A549 (cell line): ENCODE measurements at regions not wholly inside any gene's neighbourhood (a gene's known extent, or its start where the extent isn't known, plus 50 kb on each side); places are given as distances from the start of the nearest gene placed in this dataset.

Experiments used
- ATAC-seq, 2 experiments: fragments of 200-7000 bp in 1 of 2; fragments of >200 bp in 1 of 2; cut with Nextera tagmentation in 1 of 2; cut with Tn5 transposase in 1 of 2; 3 replicates each; pipeline versions ENCODE4 v1.8.0 to v1.9.1; 2018 to 2020; ENCODE audit warnings: mild to moderate bottlenecking in 1 of 2, moderate library complexity in 1 of 2
- CTCF ChIA-PET: fragments of 300-600 bp; sonication (Branson Sonifier 250); formaldehyde crosslinking; extraction: SDS; loops from one replicate; lab custom pipeline; 2021; ENCODE audit warnings: antibody characterized with exemption, inconsistent platforms; lab: Yijun Ruan, JAX
- POLR2A ChIA-PET: fragments of 350-600 bp; formaldehyde crosslinking; extraction: SDS; loops from one replicate; lab custom pipeline; 2021; ENCODE audit warnings: antibody characterized with exemption, inconsistent platforms; lab: Yijun Ruan, JAX
- DNase-seq, 2 experiments: peaks; one replicate each; pipeline versions ENCODE4 v3.0.0 to v3.0.0-alpha.2; 2011 to 2016; ENCODE audit warnings: low read depth in 1 of 2, low spot score in 1 of 2
- FAIRE-seq: peaks from 2 replicates; lab custom pipeline; 2011; peaks lifted over from hg19 to GRCh38; lab: Jason Lieb, UNC
- H3K27ac ChIP-seq, 2 experiments: fragments of >200 bp; sonication (Bioruptor Twin); formaldehyde crosslinking; 3 replicates each; pipeline ENCODE4 v1.5.1; 2016 to 2017
- H3K4me1 ChIP-seq: fragments of >200 bp; sonication (Bioruptor Twin); formaldehyde crosslinking; 3 replicates; pipeline ENCODE4 v1.6.1; 2016
- H3K4me2 ChIP-seq: fragments of >200 bp; sonication (Bioruptor Twin); formaldehyde crosslinking; 3 replicates; pipeline ENCODE4 v1.6.1; 2016
- H3K4me3 ChIP-seq: fragments of >200 bp; sonication (Bioruptor Twin); formaldehyde crosslinking; 3 replicates; pipeline ENCODE4 v1.5.1; 2016
- H3K9me3 ChIP-seq: fragments of >200 bp; sonication (Bioruptor Twin); formaldehyde crosslinking; 3 replicates; pipeline ENCODE4 v1.6.1; 2016
- ATOH8 ChIP-seq: fragments of 250-450 bp; sonication (Bioruptor Pico); IDR thresholded peaks from 2 replicates; pipeline ENCODE4 v1.5.0; 2020; ENCODE audit warnings: low read depth, mild to moderate bottlenecking, moderate library complexity
- BHLHE40 ChIP-seq: IDR thresholded peaks from 2 replicates; pipeline ENCODE4 v1.6.1; 2012; ENCODE audit warnings: low read depth, low read length, inconsistent platforms
- CEBPB ChIP-seq, 2 experiments: fragments of >200 bp in 1 of 2; sonication (Bioruptor Twin) in 1 of 2; formaldehyde crosslinking in 1 of 2; IDR thresholded peaks; 2 replicates each; pipeline ENCODE4 v1.6.1; 2012 to 2016
- CHD4 ChIP-seq: fragments of 200-600 bp; sonication (generic); IDR thresholded peaks from 2 replicates; pipeline ENCODE4 v1.6.1; 2016; ENCODE audit warnings: antibody characterized with exemption, mild to moderate bottlenecking, borderline replicate concordance
- EHF ChIP-seq: fragments of 250-450 bp; sonication (Bioruptor Pico); IDR thresholded peaks from 2 replicates; pipeline ENCODE4 v1.5.0; 2020; ENCODE audit warnings: mild to moderate bottlenecking
- EHMT2 ChIP-seq: fragments of 200-600 bp; sonication (generic); IDR thresholded peaks from 2 replicates; pipeline ENCODE4 v1.6.1; 2016; ENCODE audit warnings: antibody characterized with exemption, low read depth, mild to moderate bottlenecking, moderate library complexity
- ESRRA ChIP-seq: fragments of 150-350 bp; IDR thresholded peaks from 2 replicates; pipeline ENCODE4 v1.6.1; 2014; ENCODE audit warnings: mild to moderate bottlenecking, low read length, borderline replicate concordance
- HDAC2 ChIP-seq: fragments of 200-600 bp; sonication (generic); IDR thresholded peaks from 2 replicates; pipeline ENCODE4 v1.6.1; 2016
- HES2 ChIP-seq: fragments of >200 bp; sonication (Bioruptor Twin); formaldehyde crosslinking; IDR thresholded peaks from 2 replicates; pipeline ENCODE4 v1.6.1; 2016
- HEYL ChIP-seq: fragments of 250-450 bp; sonication (Bioruptor Pico); IDR thresholded peaks from 2 replicates; pipeline ENCODE4 v1.8.0; 2021; ENCODE audit warnings: mild to moderate bottlenecking, moderate library complexity
- HOXA7 ChIP-seq: fragments of 250-450 bp; sonication (Bioruptor Pico); IDR thresholded peaks from 2 replicates; pipeline ENCODE4 v1.5.0; 2020; ENCODE audit warnings: mild to moderate bottlenecking, moderate library complexity
- HOXB13 ChIP-seq: fragments of 250-450 bp; sonication (Bioruptor Pico); IDR thresholded peaks from 2 replicates; pipeline ENCODE4 v1.5.0; 2020; ENCODE audit warnings: low read depth, mild to moderate bottlenecking, moderate library complexity
- HOXB5 ChIP-seq: fragments of 250-450 bp; sonication (Bioruptor Pico); IDR thresholded peaks from 2 replicates; pipeline ENCODE4 v1.5.0; 2020; ENCODE audit warnings: mild to moderate bottlenecking, moderate library complexity
- KDM1A ChIP-seq: fragments of 200-600 bp; sonication (generic); IDR thresholded peaks from 2 replicates; pipeline ENCODE4 v1.6.1; 2016; ENCODE audit warnings: low read depth, mild to moderate bottlenecking
- KDM5A ChIP-seq: fragments of 200-600 bp; sonication (generic); IDR thresholded peaks from 2 replicates; pipeline ENCODE4 v1.6.1; 2016; ENCODE audit warnings: antibody characterized with exemption, mild to moderate bottlenecking
- MYC ChIP-seq: IDR thresholded peaks from 2 replicates; pipeline ENCODE4 v1.6.1; 2012; ENCODE audit warnings: mild to moderate bottlenecking, inconsistent platforms, low read length, improper control_type of control experiment, borderline replicate concordance
- PHF8 ChIP-seq: fragments of 200-600 bp; sonication (generic); IDR thresholded peaks from 2 replicates; pipeline ENCODE4 v1.6.1; 2016; ENCODE audit warnings: low read depth, mild to moderate bottlenecking, antibody characterized with exemption, moderate library complexity, borderline replicate concordance
- POLR2A ChIP-seq: IDR thresholded peaks from 2 replicates; pipeline ENCODE4 v1.6.1; 2012; ENCODE audit warnings: mild to moderate bottlenecking, low read length
- POLR2AphosphoS2 ChIP-seq: conservative IDR thresholded peaks from 2 replicates; pipeline ENCODE4 v1.6.1; 2012; ENCODE audit warnings: low read length, improper control_type of control experiment, inconsistent platforms
- RAD21 ChIP-seq, 2 experiments: fragments of >200 bp in 1 of 2; sonication (Bioruptor Twin) in 1 of 2; formaldehyde crosslinking in 1 of 2; IDR thresholded peaks in 1 of 2; conservative IDR thresholded peaks in 1 of 2; 2 replicates in 1 of 2; 3 replicates in 1 of 2; pipeline ENCODE4 v1.6.1; 2012 to 2018; ENCODE audit warnings: inconsistent platforms in 1 of 2
- RARB ChIP-seq: fragments of 250-450 bp; sonication (Bioruptor Pico); IDR thresholded peaks from 2 replicates; pipeline ENCODE4 v1.8.0; 2021; ENCODE audit warnings: mild to moderate bottlenecking, moderate library complexity
- RCOR1 ChIP-seq: fragments of 150-350 bp; IDR thresholded peaks from 2 replicates; pipeline ENCODE4 v1.6.1; 2014; ENCODE audit warnings: antibody characterized with exemption, low read length, low read depth
- REST ChIP-seq: fragments of 200-600 bp; sonication (generic); IDR thresholded peaks from 2 replicates; pipeline ENCODE4 v1.6.1; 2016; ENCODE audit warnings: antibody characterized with exemption, mild to moderate bottlenecking, moderate library complexity
- RNF2 ChIP-seq: fragments of 200-600 bp; sonication (generic); IDR thresholded peaks from 2 replicates; pipeline ENCODE4 v1.6.1; 2016; ENCODE audit warnings: low read depth, mild to moderate bottlenecking, antibody characterized with exemption, moderate library complexity, borderline replicate concordance
- SMC3 ChIP-seq: fragments of >200 bp; sonication (Bioruptor Twin); formaldehyde crosslinking; IDR thresholded peaks from 3 replicates; pipeline ENCODE4 v1.6.1; 2018; ENCODE audit warnings: inconsistent platforms
- ZNF302 ChIP-seq: fragments of 250-450 bp; sonication (Bioruptor Pico); IDR thresholded peaks from 2 replicates; pipeline ENCODE4 v1.9.0; 2021; ENCODE audit warnings: inconsistent platforms, mild to moderate bottlenecking, moderate library complexity
- whole genome bisulfite sequencing: methylation state at CpG from one replicate; pipeline ENCODE4 v1.1.6; 2017; ENCODE audit errors: missing lambda C conversion rate; 5-methylcytosine and 5-hydroxymethylcytosine counted together
- TF ChIP-seq, protein P1 (sequence below): fragments of >200 bp; sonication (Bioruptor Twin); formaldehyde crosslinking; IDR thresholded peaks from 3 replicates; pipeline ENCODE4 v1.5.1; 2016

- H3K27ac ChIP-seq: no peak overlapping the region
- no peak for TF ChIP-seq MYC
- TF ChIP-seq KDM1A: no peak
- no peak for DNase-seq
- no peaks in the 10 kb centered on the region for H3K4me1 ChIP-seq
- WGBS: 40% methylated on average over 3 of the region's 39 CpGs
- ChIA-PET POLR2A (no interaction called here), CTCF (interaction anchor here (0.7 to 1.6 kb wide), 3 partner anchors 11 to 25 kb away, joined by 3 to 4 read pairs (median 4); no protein-coding TSS in a partner anchor)
- no peak overlapping the region for H3K4me3 ChIP-seq
- FAIRE-seq: no peak
- no peak for ATAC-seq
- peaks cover 3% of the 10 kb centered on the region; the same call in 1 of the 3 replicates for H3K9me3 ChIP-seq
- no peak overlapping the region for H3K4me2 ChIP-seq
Measured at GRCh38 chr22:49704345-49705215, 123.1 kb downstream of the BRD1 start.

GRCh38 chr22:49703990-49704344 lies 123.7 kb downstream of the BRD1 start:
- TF ChIP-seq ATOH8 (no peak), POLR2A (no peak), EHF (no peak), POLR2AphosphoS2 (no peak), HEYL (CRISPR knock-in tag) (no peak), RARB (CRISPR knock-in tag) (no peak), EHMT2 (no peak), RCOR1 (no peak), ESRRA (no peak), RNF2 (no peak), HOXA7 (no peak), HOXB5 (CRISPR knock-in tag) (no peak)
- peaks cover 3% of the 10 kb centered on the region; the same call in 1 of the 3 replicates for H3K9me3 ChIP-seq
- FAIRE-seq: no peak
- H3K4me1 ChIP-seq: no peaks in the 10 kb centered on the region
- no peak for DNase-seq
- H3K4me3 ChIP-seq: no peak overlapping the region
- ATAC-seq: no peak
- H3K4me2 ChIP-seq: no peak overlapping the region
- WGBS: 14% methylated on average over 7 of the region's 10 CpGs
- H3K27ac ChIP-seq: no peak overlapping the region
- ChIA-PET CTCF (interaction anchor here (0.7 to 1.3 kb wide), 2 partner anchors 10 to 24 kb away, joined by 3 to 4 read pairs; no protein-coding TSS in a partner anchor), POLR2A (no interaction called here)

DNA sequence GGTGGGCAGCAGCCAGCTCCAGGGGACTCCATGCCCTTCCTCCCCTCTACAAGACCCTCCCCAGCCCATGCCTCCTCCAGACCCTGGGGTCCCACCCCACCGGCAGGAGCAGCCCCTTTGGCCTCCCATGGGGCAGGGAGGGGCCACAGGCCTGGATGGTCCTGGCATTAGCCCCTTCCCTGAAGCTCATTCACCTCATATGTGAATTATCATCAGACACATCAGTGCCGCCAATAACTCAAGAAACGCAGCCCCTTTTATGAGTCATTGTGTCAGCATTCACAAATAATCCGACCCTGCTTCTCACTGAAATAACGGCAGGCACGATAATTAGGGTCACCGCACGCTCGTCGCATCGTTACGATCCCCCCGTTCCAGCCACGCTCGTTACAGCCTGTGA lies 124.2 kb downstream of the BRD1 start:
- no peak overlapping the region for H3K27ac ChIP-seq
- ATAC-seq: no peak
- TF ChIP-seq, protein P1, sequence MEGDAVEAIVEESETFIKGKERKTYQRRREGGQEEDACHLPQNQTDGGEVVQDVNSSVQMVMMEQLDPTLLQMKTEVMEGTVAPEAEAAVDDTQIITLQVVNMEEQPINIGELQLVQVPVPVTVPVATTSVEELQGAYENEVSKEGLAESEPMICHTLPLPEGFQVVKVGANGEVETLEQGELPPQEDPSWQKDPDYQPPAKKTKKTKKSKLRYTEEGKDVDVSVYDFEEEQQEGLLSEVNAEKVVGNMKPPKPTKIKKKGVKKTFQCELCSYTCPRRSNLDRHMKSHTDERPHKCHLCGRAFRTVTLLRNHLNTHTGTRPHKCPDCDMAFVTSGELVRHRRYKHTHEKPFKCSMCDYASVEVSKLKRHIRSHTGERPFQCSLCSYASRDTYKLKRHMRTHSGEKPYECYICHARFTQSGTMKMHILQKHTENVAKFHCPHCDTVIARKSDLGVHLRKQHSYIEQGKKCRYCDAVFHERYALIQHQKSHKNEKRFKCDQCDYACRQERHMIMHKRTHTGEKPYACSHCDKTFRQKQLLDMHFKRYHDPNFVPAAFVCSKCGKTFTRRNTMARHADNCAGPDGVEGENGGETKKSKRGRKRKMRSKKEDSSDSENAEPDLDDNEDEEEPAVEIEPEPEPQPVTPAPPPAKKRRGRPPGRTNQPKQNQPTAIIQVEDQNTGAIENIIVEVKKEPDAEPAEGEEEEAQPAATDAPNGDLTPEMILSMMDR: no peak
- TF ChIP-seq ZNF302 (CRISPR knock-in tag): no peak
- TF ChIP-seq SMC3: no peak
- no peak for TF ChIP-seq REST
- TF ChIP-seq PHF8: no peak
- no peak for TF ChIP-seq BHLHE40
- no peak for TF ChIP-seq CEBPB (IDR thresholded peaks at IDR 0.05)
- TF ChIP-seq RAD21 (conservative IDR thresholded peaks at IDR 0.05 in 1 of 2, IDR thresholded peaks at IDR 0.05 in 1 of 2): no peak
- TF ChIP-seq HOXB13: no peak
- TF ChIP-seq CHD4: no peak
- no peak for TF ChIP-seq RCOR1
- no peak for TF ChIP-seq KDM5A
- no peak for TF ChIP-seq HES2
- TF ChIP-seq KDM1A: no peak
- no peak for TF ChIP-seq HDAC2
- H3K4me2 ChIP-seq: no peak overlapping the region
- ChIA-PET CTCF (interaction anchor here (1.3 kb wide), 1 partner anchor 9 kb away, joined by 3 read pairs; no protein-coding TSS in a partner anchor), POLR2A (no interaction called here)
- no peak overlapping the region for H3K4me3 ChIP-seq
- no peaks in the 10 kb centered on the region for H3K4me1 ChIP-seq
- no peak for FAIRE-seq
- peaks cover 3% of the 10 kb centered on the region; the same call in 1 of the 3 replicates for H3K9me3 ChIP-seq
- WGBS: 59% methylated on average over 14 of the region's 15 CpGs
- DNase-seq: no peak
